NOMO-1 treated with dmso at 0.1 percent for 144 hours (cell line): ENCODE measurements at regions not wholly inside any gene's neighbourhood (a gene's known extent, or its start where the extent isn't known, plus 50 kb on each side); places are given as distances from the start of the nearest gene placed in this dataset.

Source experiments
- DNase-seq: peaks from one replicate; lab custom pipeline; 2025; ENCODE audit not compliant: unreplicated experiment; lab: John Stamatoyannopoulos, UW

GRCh38 chr9:84575705-84576104 lies 93.8 kb upstream of the NTRK2 start:
- no peak for DNase-seq

DNA sequence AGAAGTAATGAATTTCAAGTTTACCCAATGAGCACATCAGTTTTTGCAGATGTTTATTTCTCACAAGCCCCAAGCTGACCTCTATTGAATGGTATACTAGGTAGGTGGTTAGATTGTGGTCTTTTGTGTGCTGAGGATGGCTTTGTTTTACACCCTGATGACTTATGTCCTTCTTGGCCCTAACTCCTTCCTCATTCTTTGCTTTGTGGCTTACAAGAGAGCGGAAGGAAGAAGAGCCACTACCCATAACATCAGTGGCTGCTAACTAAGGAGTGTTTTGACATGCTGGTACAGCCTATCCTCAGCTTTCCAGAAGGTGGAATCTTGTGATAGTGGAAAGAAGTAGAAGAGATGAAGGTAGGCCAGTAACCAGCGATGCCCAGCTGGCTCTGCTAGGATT lies 85.7 kb upstream of the NTRK2 start:
- DNase-seq, result peak; percentile 17

DNA sequence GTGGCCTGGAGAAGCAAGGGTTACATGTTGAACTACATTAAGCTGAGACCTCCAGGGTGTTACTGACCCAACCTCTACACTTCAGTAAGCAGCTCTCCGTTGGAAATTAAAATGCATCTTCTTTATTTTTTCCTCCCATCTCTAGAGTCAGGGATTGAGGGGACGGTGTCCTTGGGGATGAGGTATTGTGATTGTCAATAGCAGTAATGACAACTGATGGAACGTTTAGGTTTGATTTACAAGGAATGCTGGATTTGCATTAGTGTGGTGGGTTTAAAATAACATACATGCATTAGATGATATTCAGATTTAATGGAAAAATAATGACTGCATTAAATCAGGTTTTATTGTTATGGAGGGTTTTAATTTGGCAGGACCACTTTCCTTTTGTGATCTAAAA lies 82.9 kb upstream of the NTRK2 start:
- DNase-seq, result no peak

GRCh38 chr9:84587153-84587552 lies 82.4 kb upstream of the NTRK2 start:
- no peak for DNase-seq

GRCh38 chr9:84589542-84589941 lies 80.0 kb upstream of the NTRK2 start:
- no peak for DNase-seq

DNA sequence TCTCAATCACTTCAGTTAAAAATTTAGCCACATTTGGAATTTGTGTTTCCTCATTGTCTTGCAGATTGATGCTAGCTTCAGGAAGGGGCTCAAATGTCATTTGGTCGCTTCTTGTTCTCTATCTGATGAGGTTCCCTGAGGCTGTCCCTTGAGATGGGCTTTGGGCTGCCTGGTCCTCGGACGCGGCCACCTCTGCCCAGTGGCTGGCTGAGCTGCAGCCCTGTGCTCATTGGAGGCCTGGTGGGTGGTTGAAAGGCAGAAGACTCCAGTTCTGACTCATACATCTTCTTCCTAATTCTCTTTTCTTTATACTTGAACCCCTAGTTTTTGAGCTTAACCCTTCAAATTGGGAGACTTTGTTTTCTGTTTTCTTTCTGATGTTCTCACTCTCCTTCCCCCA lies 78.8 kb upstream of the NTRK2 start:
- DNase-seq, result no peak

- DNase-seq, result no peak
Observed at GRCh38 chr9:84592918-84593317, 76.6 kb upstream of the NTRK2 start.

DNA sequence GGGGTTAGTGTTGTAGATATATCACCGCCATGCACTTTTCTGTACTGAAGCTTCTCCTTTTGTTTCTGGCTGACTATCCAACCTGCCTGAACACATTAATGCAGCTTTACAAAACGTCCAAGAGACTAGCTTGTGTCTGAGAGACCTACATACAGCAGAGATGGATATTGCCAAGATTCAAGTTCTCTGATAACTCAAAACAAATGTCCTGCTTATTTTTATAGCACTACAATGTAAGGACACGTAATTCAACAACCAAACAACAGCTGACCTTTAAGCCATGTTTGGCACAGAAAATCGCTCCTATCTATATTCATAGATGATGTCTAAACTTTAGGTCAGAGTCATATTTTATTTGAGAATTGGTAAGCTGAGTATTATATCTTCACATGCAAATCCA lies 76.2 kb upstream of the NTRK2 start:
- no peak for DNase-seq

DNA sequence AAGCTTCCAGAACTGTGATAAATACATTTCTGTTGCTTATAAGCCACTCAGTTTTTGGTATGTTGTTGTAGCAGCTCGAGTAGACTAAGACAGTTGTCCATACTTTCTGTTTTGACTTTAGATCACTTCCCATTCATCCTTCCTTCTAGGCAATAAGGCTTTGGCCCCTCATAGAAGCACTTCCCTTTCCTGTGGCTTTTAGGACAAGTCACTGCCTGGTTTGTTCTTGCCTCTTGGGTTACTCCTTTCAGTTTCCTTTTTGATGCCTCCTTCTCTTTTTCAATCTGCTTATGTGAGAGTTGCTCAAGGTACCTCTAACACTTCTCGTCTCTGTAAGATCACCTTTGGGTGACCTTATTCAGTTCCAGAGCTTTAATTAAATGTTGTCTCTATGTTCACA lies 72.4 kb upstream of the NTRK2 start:
- peak; percentile 77 for DNase-seq

GRCh38 chr9:84598921-84599636 lies 70.5 kb upstream of the NTRK2 start:
- no peak for DNase-seq

- no peak for DNase-seq
Observed at GRCh38 chr9:84600739-84601138, 68.8 kb upstream of the NTRK2 start.

- no peak for DNase-seq
Observed at GRCh38 chr9:84604223-84604622, 65.3 kb upstream of the NTRK2 start.

GRCh38 chr9:84609779-84610178 lies 59.8 kb upstream of the NTRK2 start:
- no peak for DNase-seq

DNA sequence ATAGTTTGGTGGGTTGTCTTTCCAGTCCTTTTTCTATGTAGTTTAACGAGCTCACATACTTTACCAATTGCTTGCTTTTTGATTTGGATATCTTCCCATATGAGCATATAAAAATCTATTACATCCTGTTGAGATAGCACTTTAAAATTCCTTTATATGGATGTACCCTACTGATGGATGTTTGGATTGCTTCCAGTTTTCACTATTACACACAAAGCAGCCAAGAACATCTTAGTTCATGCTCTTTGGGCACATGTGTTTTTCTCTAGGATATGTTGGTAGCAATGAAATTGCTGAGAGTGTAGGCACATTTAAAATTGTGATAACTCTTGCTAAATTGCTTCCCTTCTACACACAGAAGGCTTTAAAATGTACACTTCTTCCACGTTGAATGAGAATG lies 56.1 kb upstream of the NTRK2 start:
- DNase-seq, result no peak

DNA sequence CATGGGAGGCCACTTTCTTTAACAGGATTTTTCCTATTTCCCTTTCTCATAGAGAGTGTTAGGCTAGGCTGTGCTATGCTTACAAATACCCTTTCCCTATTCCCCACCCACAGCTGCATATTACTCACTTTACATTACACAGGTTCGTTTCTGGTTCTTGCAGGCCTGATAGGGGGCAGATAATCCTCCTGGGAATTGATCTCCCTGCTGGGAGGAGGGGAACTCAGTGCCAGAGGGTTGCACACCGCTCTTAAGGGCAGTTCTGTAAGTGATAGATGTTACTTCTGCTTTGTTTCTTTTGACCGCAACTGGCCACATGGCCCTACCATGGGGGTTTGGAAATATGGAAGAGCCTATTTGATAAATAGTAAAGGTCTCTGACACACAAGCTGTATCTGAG lies 54.0 kb upstream of the NTRK2 start:
- DNase-seq, result peak; percentile 30

- no peak for DNase-seq
Observed at GRCh38 chr9:84617411-84618029, 52.0 kb upstream of the NTRK2 start.
